ENCODE measurements at regions not wholly inside any gene's neighbourhood (a gene's known extent, or its start where the extent isn't known, plus 50 kb on each side); places are given as distances from the start of the nearest gene placed in this dataset.

DNA sequence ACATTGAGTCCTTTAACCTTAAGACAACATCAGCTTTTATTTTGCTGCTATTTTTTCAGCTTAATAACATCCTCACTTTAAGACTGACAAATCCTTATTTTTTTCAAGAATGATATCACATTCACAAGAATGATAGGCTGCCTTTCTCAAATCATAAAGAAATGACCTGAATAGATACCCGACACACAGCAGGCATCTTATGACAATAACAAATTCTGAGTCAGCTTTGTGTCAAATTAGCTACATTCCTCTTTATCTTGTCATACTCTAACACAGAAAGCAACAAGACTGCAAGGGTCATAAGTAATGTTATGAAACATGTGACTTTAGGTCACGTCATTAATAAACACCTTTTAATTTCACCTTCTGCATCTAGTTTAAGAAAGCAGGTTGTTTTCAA is 2387.6 kb downstream of the PCDH7 start:
- no peak for TF ChIP-seq EP300 (IDR thresholded peaks at IDR 0.05)
- TF ChIP-seq POLR2A (IDR thresholded peaks at IDR 0.05), result no peak
- TF ChIP-seq, protein P1, sequence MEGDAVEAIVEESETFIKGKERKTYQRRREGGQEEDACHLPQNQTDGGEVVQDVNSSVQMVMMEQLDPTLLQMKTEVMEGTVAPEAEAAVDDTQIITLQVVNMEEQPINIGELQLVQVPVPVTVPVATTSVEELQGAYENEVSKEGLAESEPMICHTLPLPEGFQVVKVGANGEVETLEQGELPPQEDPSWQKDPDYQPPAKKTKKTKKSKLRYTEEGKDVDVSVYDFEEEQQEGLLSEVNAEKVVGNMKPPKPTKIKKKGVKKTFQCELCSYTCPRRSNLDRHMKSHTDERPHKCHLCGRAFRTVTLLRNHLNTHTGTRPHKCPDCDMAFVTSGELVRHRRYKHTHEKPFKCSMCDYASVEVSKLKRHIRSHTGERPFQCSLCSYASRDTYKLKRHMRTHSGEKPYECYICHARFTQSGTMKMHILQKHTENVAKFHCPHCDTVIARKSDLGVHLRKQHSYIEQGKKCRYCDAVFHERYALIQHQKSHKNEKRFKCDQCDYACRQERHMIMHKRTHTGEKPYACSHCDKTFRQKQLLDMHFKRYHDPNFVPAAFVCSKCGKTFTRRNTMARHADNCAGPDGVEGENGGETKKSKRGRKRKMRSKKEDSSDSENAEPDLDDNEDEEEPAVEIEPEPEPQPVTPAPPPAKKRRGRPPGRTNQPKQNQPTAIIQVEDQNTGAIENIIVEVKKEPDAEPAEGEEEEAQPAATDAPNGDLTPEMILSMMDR (IDR thresholded peaks at IDR 0.05), result no peak
- TF ChIP-seq POLR2AphosphoS5 (IDR thresholded peaks at IDR 0.05), result no peak
